Loucy (cell line): ENCODE measurements at regions not wholly inside any gene's neighbourhood (a gene's known extent, or its start where the extent isn't known, plus 50 kb on each side); places are given as distances from the start of the nearest gene placed in this dataset.

Experiments used
- H2AFZ ChIP-seq: fragments of 200-600 bp; sonication (generic); 2 replicates; pipeline ENCODE4 v1.6.0; 2016; ENCODE audit warnings: antibody characterized with exemption, mild to moderate bottlenecking, low read length, moderate library complexity
- H3F3A ChIP-seq: fragments of 200-600 bp; 2 replicates; pipeline ENCODE4 v1.6.0; 2016; ENCODE audit warnings: antibody characterized with exemption, low read depth, mild to moderate bottlenecking
- H3K27me3 ChIP-seq: fragments of 200-600 bp; sonication (generic); 2 replicates; pipeline ENCODE4 v1.6.1; 2014; ENCODE audit warnings: low read length, mild to moderate bottlenecking; ENCODE audit not compliant: insufficient read depth, poor library complexity, severe bottlenecking
- H3K36me3 ChIP-seq: fragments of 200-600 bp; sonication (generic); 2 replicates; pipeline ENCODE4 v1.6.1; 2016; ENCODE audit warnings: low read length; ENCODE audit not compliant: insufficient read depth
- H3K4me1 ChIP-seq: fragments of 200-600 bp; sonication (generic); 2 replicates; pipeline ENCODE4 v1.5.1; 2014; ENCODE audit warnings: low read length, mild to moderate bottlenecking; ENCODE audit not compliant: insufficient read depth, poor library complexity, severe bottlenecking
- H3K4me2 ChIP-seq: fragments of 200-600 bp; sonication (generic); 2 replicates; pipeline ENCODE4 v1.6.0; 2014; ENCODE audit warnings: antibody characterized with exemption, low read length, low read depth, mild to moderate bottlenecking; ENCODE audit not compliant: poor library complexity, severe bottlenecking
- H3K4me3 ChIP-seq: fragments of 200-600 bp; sonication (generic); 2 replicates; pipeline ENCODE4 v1.5.1; 2014; ENCODE audit warnings: low read length, mild to moderate bottlenecking, mixed read lengths; ENCODE audit not compliant: poor library complexity, severe bottlenecking
- H3K79me2 ChIP-seq: fragments of 200-600 bp; sonication (generic); 2 replicates; pipeline ENCODE4 v1.6.1; 2014; ENCODE audit warnings: low read length; ENCODE audit not compliant: insufficient read depth
- H3K9ac ChIP-seq: fragments of 200-600 bp; sonication (generic); 2 replicates; pipeline ENCODE4 v1.6.0; 2014; ENCODE audit warnings: mild to moderate bottlenecking, low read depth, low read length, moderate library complexity; ENCODE audit not compliant: poor library complexity, severe bottlenecking
- H3K9me2 ChIP-seq: fragments of 200-600 bp; sonication (generic); replicated peaks from 2 replicates; pipeline ENCODE4 v1.6.1; 2016; ENCODE audit warnings: low read depth, low read length, mixed read lengths
- H3K9me3 ChIP-seq: fragments of 200-600 bp; sonication (generic); 2 replicates; pipeline ENCODE4 v1.6.1; 2014; ENCODE audit warnings: mild to moderate bottlenecking, antibody characterized with exemption, low read length, low read depth; ENCODE audit not compliant: insufficient read depth
- H4K20me1 ChIP-seq: fragments of 200-600 bp; sonication (generic); 2 replicates; pipeline ENCODE4 v1.6.0; 2014; ENCODE audit warnings: antibody characterized with exemption, low read length, mild to moderate bottlenecking; ENCODE audit not compliant: insufficient read depth, poor library complexity, severe bottlenecking
- CTCF ChIP-seq: fragments of 200-600 bp; sonication (generic); conservative IDR thresholded peaks from 2 replicates; pipeline ENCODE4 v1.5.1; 2014; ENCODE audit warnings: mild to moderate bottlenecking, antibody characterized with exemption, low read length
- EZH2phosphoT487 ChIP-seq: fragments of 200-600 bp; IDR thresholded peaks from 2 replicates; pipeline ENCODE4 v1.6.1; 2018; ENCODE audit warnings: antibody characterized with exemption, mild to moderate bottlenecking, moderate library complexity, borderline replicate concordance

- Histone ChIP-seq H3K27me3 (no peaks in the 10 kb centered on the region), H4K20me1 (no peaks in the 10 kb centered on the region), H3K4me1 (no peaks in the 10 kb centered on the region), H2AFZ (no peak overlapping the region), H3K79me2 (no peaks in the 10 kb centered on the region), H3K4me2 (no peak overlapping the region), H3K9me2 (no peaks in the 10 kb centered on the region), H3K4me3 (no peak overlapping the region), H3K9me3 (no peaks in the 10 kb centered on the region), H3F3A (no peaks in the 10 kb centered on the region), H3K36me3 (no peaks in the 10 kb centered on the region), H3K9ac (no peak overlapping the region)
- no peak for TF ChIP-seq CTCF
- TF ChIP-seq EZH2phosphoT487 = no peak
Observed at GRCh38 chr5:118220556-118221195, 767.7 kb downstream of the DTWD2 start.

- no peak overlapping the region for H3K9ac ChIP-seq
- no peaks in the 10 kb centered on the region for H3K9me3 ChIP-seq
- H3F3A ChIP-seq = no peaks in the 10 kb centered on the region
- H4K20me1 ChIP-seq = no peaks in the 10 kb centered on the region
- H3K79me2 ChIP-seq = no peaks in the 10 kb centered on the region
- no peaks in the 10 kb centered on the region for H3K36me3 ChIP-seq
- H3K9me2 ChIP-seq = no peaks in the 10 kb centered on the region
- H3K27me3 ChIP-seq = no peaks in the 10 kb centered on the region
- no peak overlapping the region for H3K4me3 ChIP-seq
- no peak for TF ChIP-seq CTCF
- TF ChIP-seq EZH2phosphoT487 = no peak
- no peak overlapping the region for H2AFZ ChIP-seq
- H3K4me2 ChIP-seq = no peak overlapping the region
- H3K4me1 ChIP-seq = no peaks in the 10 kb centered on the region
Observed at GRCh38 chr5:118211606-118212005, 776.7 kb downstream of the DTWD2 start.

GRCh38 chr5:118208031-118208453 is 780.3 kb downstream of the DTWD2 start:
- Histone ChIP-seq H3K4me3 (no peak overlapping the region), H3K4me2 (no peak overlapping the region)

More at GRCh38 chr5:118208031-118208453, 780.3 kb downstream of the DTWD2 start:
- Histone ChIP-seq H2AFZ (no peak overlapping the region), H3K9ac (no peak overlapping the region), H3K4me1 (no peaks in the 10 kb centered on the region), H3K9me3 (no peaks in the 10 kb centered on the region), H3K9me2 (no peaks in the 10 kb centered on the region), H4K20me1 (no peaks in the 10 kb centered on the region), H3K27me3 (no peaks in the 10 kb centered on the region), H3K79me2 (no peaks in the 10 kb centered on the region), H3F3A (no peaks in the 10 kb centered on the region), H3K36me3 (no peaks in the 10 kb centered on the region)
- TF ChIP-seq EZH2phosphoT487 = no peak
- no peak for TF ChIP-seq CTCF
